HG02623 (cell line): ENCODE measurements at regions not wholly inside any gene's neighbourhood (a gene's known extent, or its start where the extent isn't known, plus 50 kb on each side); places are given as distances from the start of the nearest gene placed in this dataset.
"Not testable (repeated sequence)": the region's sequence is repeated elsewhere in the genome, so short reads cannot be mapped to it uniquely, and the experiment has no call there.

Source experiments
- ATAC-seq: cut with Tn5 transposase; IDR thresholded peaks from one replicate; pipeline ENCODE4 v1.9.1; 2021; ENCODE audit warnings: moderate library complexity; ENCODE audit not compliant: unreplicated experiment

- ATAC-seq, result no peak
Measured at GRCh38 chr15:55126111-55126510, 70.6 kb downstream of the RSL24D1 start.

GRCh38 chr15:55124616-55125015 is 72.1 kb downstream of the RSL24D1 start:
- no peak for ATAC-seq

- no peak for ATAC-seq
Measured at GRCh38 chr15:55118344-55118870, 78.3 kb downstream of the RSL24D1 start.

- ATAC-seq, result no peak
Measured at GRCh38 chr15:55116636-55117035, 80.1 kb downstream of the RSL24D1 start.

- ATAC-seq, result no peak
Measured at GRCh38 chr15:55113736-55114135, 83.0 kb downstream of the RSL24D1 start.

- ATAC-seq, result no peak
Measured at GRCh38 chr15:55112706-55113105, 84.0 kb downstream of the RSL24D1 start.

- ATAC-seq, result no peak
Measured at GRCh38 chr15:55110446-55110845, 86.3 kb downstream of the RSL24D1 start.

- peak; percentile 76 for ATAC-seq
Measured at GRCh38 chr15:55108858-55109518, 87.8 kb downstream of the RSL24D1 start.

GRCh38 chr15:55108448-55108847 is 88.3 kb downstream of the RSL24D1 start:
- ATAC-seq, result no peak

- ATAC-seq, result no peak
Measured at GRCh38 chr15:55106155-55106554, 90.6 kb downstream of the RSL24D1 start.

GRCh38 chr15:55094136-55094535 is 102.6 kb downstream of the RSL24D1 start:
- ATAC-seq, result no peak

- ATAC-seq, result no peak
Measured at GRCh38 chr15:55088207-55088606, 108.5 kb downstream of the RSL24D1 start.

- no peak for ATAC-seq
Measured at GRCh38 chr15:55084673-55085072, 112.1 kb downstream of the RSL24D1 start.

GRCh38 chr15:55084216-55084615 is 112.5 kb downstream of the RSL24D1 start:
- no peak for ATAC-seq

GRCh38 chr15:55077052-55077451 is 119.7 kb downstream of the RSL24D1 start:
- not testable (repeated sequence) for ATAC-seq

- ATAC-seq, result no peak
Measured at GRCh38 chr15:55074431-55074830, 122.3 kb downstream of the RSL24D1 start.

GRCh38 chr15:55063970-55064369 is 132.8 kb downstream of the RSL24D1 start:
- ATAC-seq, result not testable (repeated sequence)

- no peak for ATAC-seq
Measured at GRCh38 chr15:55060836-55061235, 135.9 kb downstream of the RSL24D1 start.

- no peak for ATAC-seq
Measured at GRCh38 chr15:55056500-55056899, 140.2 kb downstream of the RSL24D1 start.

- no peak for ATAC-seq
Measured at GRCh38 chr15:55044162-55044561, 152.6 kb downstream of the RSL24D1 start.

GRCh38 chr15:55037071-55037470 is 159.7 kb downstream of the RSL24D1 start:
- ATAC-seq, result no peak

- no peak for ATAC-seq
Measured at GRCh38 chr15:55035749-55036148, 161.0 kb downstream of the RSL24D1 start.

- ATAC-seq, result no peak
Measured at GRCh38 chr15:55033574-55033973, 163.2 kb downstream of the RSL24D1 start.
